HCT116 (cell line): ENCODE measurements at regions not wholly inside any gene's neighbourhood (a gene's known extent, or its start where the extent isn't known, plus 50 kb on each side); places are given as distances from the start of the nearest gene placed in this dataset.

Source experiments
- ATAC-seq: fragments of 200-7000 bp; cut with Tn5 transposase; 2 replicates; pipeline ENCODE4 v1.9.1; 2020; ENCODE audit warnings: mild to moderate bottlenecking, moderate library complexity
- BruUV-seq: library from RNA; stranded (reverse); fragments of 400-500 nt; replicated peaks from 2 replicates; lab custom pipeline; 2021; lab: Mats Ljungman, UMichigan
- CTCF ChIA-PET: fragments of 300-600 bp; sonication (Branson Sonifier 250); formaldehyde crosslinking; loops from one replicate; lab custom pipeline; 2021; ENCODE audit warnings: antibody characterized with exemption; lab: Charles Lee
- POLR2A ChIA-PET: fragments of 300-600, 350-600 bp; sonication (Branson Sonifier 250); formaldehyde crosslinking; loops from one replicate; lab custom pipeline; 2021; ENCODE audit warnings: antibody characterized with exemption; lab: Charles Lee
- RAD21 ChIA-PET, 2 experiments: fragments of 300-600 bp; sonication (Branson Sonifier 250); formaldehyde crosslinking; loops; one replicate each; lab custom pipeline; 2023; ENCODE audit warnings: low total read pairs in 2 of 2; ENCODE audit not compliant: uncharacterized antibody in 2 of 2, unreplicated experiment in 2 of 2, low non-redundant PET in 1 of 2; lab: Charles Lee
- DNase-seq: peaks from one replicate; pipeline ENCODE4 v3.0.0-alpha.2; 2010; ENCODE audit warnings: low read depth, low spot score
- H2AFZ ChIP-seq: fragments of 200-600 bp; shearing (Covaris generic), sonication (generic); 2 replicates; pipeline ENCODE4 v1.6.1; 2017; ENCODE audit warnings: low read depth, mixed run types, mixed read lengths, antibody characterized with exemption, low read length; ENCODE audit not compliant: poor library complexity, severe bottlenecking
- H3K27ac ChIP-seq: 2 replicates; pipeline ENCODE4 v1.5.1; 2012; ENCODE audit warnings: low read depth, low read length
- H3K27me3 ChIP-seq: fragments of 200-600 bp; sonication (generic); 2 replicates; pipeline ENCODE4 v1.6.1; 2016; ENCODE audit warnings: mixed run types, low read length, mixed read lengths; ENCODE audit not compliant: insufficient read depth
- H3K36me3 ChIP-seq, 2 experiments: fragments of 200-500 bp in 1 of 2; fragments of 200-600 bp in 1 of 2; sonication (Bioruptor generic) in 1 of 2; sonication (generic) in 1 of 2; 2 replicates each; pipeline versions ENCODE4 v1.5.1 to v1.6.1; 2014 to 2016; ENCODE audit warnings: low read length in 2 of 2, inconsistent platforms in 1 of 2, mixed read lengths in 1 of 2, mixed run types in 1 of 2; ENCODE audit not compliant: insufficient read depth in 2 of 2, control insufficient read depth in 1 of 2
- H3K4me1 ChIP-seq, 2 experiments: fragments of 200-600 bp in 1 of 2; sonication (generic) in 1 of 2; 2 replicates each; pipeline versions ENCODE4 v1.5.1 to v1.6.1; 2012 to 2017; ENCODE audit warnings: low read length in 2 of 2, inconsistent platforms in 1 of 2, mild to moderate bottlenecking in 1 of 2, mixed read lengths in 1 of 2, mixed run types in 1 of 2, moderate library complexity in 1 of 2; ENCODE audit not compliant: insufficient read depth in 2 of 2, control insufficient read depth in 1 of 2
- H3K4me2 ChIP-seq: fragments of 200-600 bp; sonication (generic); 2 replicates; pipeline ENCODE4 v1.6.1; 2017; ENCODE audit warnings: mixed run types, low read length, mixed read lengths
- H3K4me3 ChIP-seq, 2 experiments: fragments of 200-600 bp in 1 of 2; sonication (generic) in 1 of 2; replicated peaks in 1 of 2; 2 replicates each; pipeline ENCODE4 v1.5.1; 2011 to 2016; ENCODE audit warnings: low read length in 2 of 2, control low read depth in 1 of 2, low read depth in 1 of 2, mild to moderate bottlenecking in 1 of 2, mixed read lengths in 1 of 2, mixed run types in 1 of 2
- H3K79me2 ChIP-seq: fragments of 200-600 bp; sonication (generic); 2 replicates; pipeline ENCODE4 v1.6.1; 2017; ENCODE audit warnings: mild to moderate bottlenecking, mixed run types, low read length, moderate library complexity, mixed read lengths; ENCODE audit not compliant: insufficient read depth
- H3K9ac ChIP-seq: fragments of 200-600 bp; sonication (generic); 2 replicates; pipeline ENCODE4 v1.6.1; 2016; ENCODE audit warnings: low read length, mixed read lengths
- H3K9me2 ChIP-seq: fragments of 200-600 bp; sonication (generic), shearing (Covaris generic); 2 replicates; pipeline ENCODE4 v1.6.1; 2017; ENCODE audit warnings: mixed run types, mild to moderate bottlenecking, moderate library complexity; ENCODE audit not compliant: insufficient read depth
- H3K9me3 ChIP-seq, 2 experiments: fragments of 200-500 bp in 1 of 2; fragments of 200-600 bp in 1 of 2; sonication (Bioruptor generic) in 1 of 2; sonication (generic) in 1 of 2; 2 replicates each; pipeline ENCODE4 v1.6.1; 2014 to 2017; ENCODE audit warnings: low read length in 2 of 2, mixed read lengths in 2 of 2, inconsistent platforms in 1 of 2, low read depth in 1 of 2, mild to moderate bottlenecking in 1 of 2, mixed run types in 1 of 2, moderate library complexity in 1 of 2; ENCODE audit not compliant: control insufficient read depth in 1 of 2, insufficient read depth in 1 of 2
- H4K20me1 ChIP-seq: fragments of 200-600 bp; sonication (generic), shearing (Covaris generic); 2 replicates; pipeline ENCODE4 v1.6.1; 2017; ENCODE audit warnings: mixed run types, mild to moderate bottlenecking, moderate library complexity; ENCODE audit not compliant: insufficient read depth
- ATF3 ChIP-seq: IDR thresholded peaks from 2 replicates; pipeline ENCODE4 v1.6.1; 2012
- CBX3 ChIP-seq: IDR thresholded peaks from 2 replicates; pipeline ENCODE4 v1.6.1; 2012; ENCODE audit warnings: low read depth
- CEBPB ChIP-seq: IDR thresholded peaks from 2 replicates; pipeline ENCODE4 v1.6.1; 2012; ENCODE audit warnings: low read depth
- EGR1 ChIP-seq: IDR thresholded peaks from 2 replicates; pipeline ENCODE4 v1.6.1; 2012; ENCODE audit warnings: low read depth
- ELF1 ChIP-seq: IDR thresholded peaks from 2 replicates; pipeline ENCODE4 v1.6.1; 2012; ENCODE audit warnings: low read depth, borderline replicate concordance
- EZH2 ChIP-seq: fragments of 200-600 bp; sonication (generic); IDR thresholded peaks from 2 replicates; pipeline ENCODE4 v1.6.1; 2017; ENCODE audit warnings: antibody characterized with exemption, mixed run types
- EZH2phosphoT487 ChIP-seq: fragments of 200-600 bp; IDR thresholded peaks from 2 replicates; pipeline ENCODE4 v1.6.1; 2018; ENCODE audit warnings: antibody characterized with exemption, borderline replicate concordance
- JUND ChIP-seq: IDR thresholded peaks from 2 replicates; pipeline ENCODE4 v1.6.1; 2012
- MAX ChIP-seq: IDR thresholded peaks from 2 replicates; pipeline ENCODE4 v1.6.1; 2012
- POLR2A ChIP-seq: IDR thresholded peaks from 2 replicates; pipeline ENCODE4 v1.7.0; 2011; ENCODE audit warnings: borderline replicate concordance; ENCODE audit not compliant: insufficient read depth, insufficient read length; ENCODE audit errors: extremely low read depth
- POLR2AphosphoS5 ChIP-seq: IDR thresholded peaks from 2 replicates; pipeline ENCODE4 v1.6.1; 2011; ENCODE audit warnings: mild to moderate bottlenecking, low read depth, low read length, moderate library complexity
- RAD21 ChIP-seq: IDR thresholded peaks from 2 replicates; pipeline ENCODE4 v1.6.1; 2012; ENCODE audit warnings: low read depth, mild to moderate bottlenecking
- REST ChIP-seq: IDR thresholded peaks from 2 replicates; pipeline ENCODE4 v1.6.1; 2012; ENCODE audit warnings: low read depth
- SIN3A ChIP-seq: IDR thresholded peaks from 2 replicates; pipeline ENCODE4 v1.6.1; 2012; ENCODE audit warnings: low read depth
- SP1 ChIP-seq: IDR thresholded peaks from 2 replicates; pipeline ENCODE4 v1.6.1; 2012; ENCODE audit warnings: low read depth
- SRF ChIP-seq: IDR thresholded peaks from 2 replicates; pipeline ENCODE4 v1.6.1; 2012; ENCODE audit warnings: low read depth
- TCF7L2 ChIP-seq: IDR thresholded peaks from 2 replicates; pipeline ENCODE4 v1.7.0; 2011; ENCODE audit warnings: borderline replicate concordance, inconsistent platforms; ENCODE audit not compliant: insufficient read depth, insufficient read length; ENCODE audit errors: extremely low read depth
- ZFX ChIP-seq: fragments of 450-650 bp; IDR thresholded peaks from 2 replicates; pipeline ENCODE4 v1.6.1; 2017
- intact Hi-C: fragments of 100-400 bp; cut with micrococcal nuclease; formaldehyde crosslinking; loops from 2 replicates; pipeline ENCODE4 v1.10.0; 2022

DNA sequence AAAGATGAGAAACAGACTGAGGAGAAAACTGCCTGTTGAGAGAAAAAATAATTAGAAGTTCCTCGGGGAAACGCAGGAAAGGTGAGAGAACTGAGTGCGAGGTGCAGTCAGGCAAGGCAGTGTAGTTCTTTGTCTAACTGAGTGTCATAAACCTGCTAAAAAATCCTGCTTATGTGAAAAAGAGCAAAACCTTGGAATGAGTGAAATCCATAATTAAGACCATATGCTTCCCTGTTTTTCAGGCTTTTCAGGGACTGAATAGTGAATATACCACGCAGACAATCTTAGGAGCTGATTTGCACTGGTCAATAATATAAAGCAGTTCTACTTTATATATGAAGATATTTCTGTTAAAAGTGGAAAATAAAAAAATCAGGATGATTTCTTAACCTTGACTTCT, 104.9 kb downstream of the RASGEF1B start:
- Histone ChIP-seq H3K4me1 (no peaks in the 10 kb centered on the region), H3K27ac (no peak overlapping the region), H3K4me3 (no peak overlapping the region), H3K4me2 (no peak overlapping the region), H3K9ac (no peak overlapping the region), H2AFZ (no peak overlapping the region), H3K9me3 (no peaks in the 10 kb centered on the region), H3K79me2 (no peaks in the 10 kb centered on the region), H3K36me3 (no peaks in the 10 kb centered on the region), H3K27me3 (peaks cover 23% of the 10 kb centered on the region), H4K20me1 (no peaks in the 10 kb centered on the region), H3K9me2 (no peaks in the 10 kb centered on the region)
- no TSS peak for BruUV-seq
- intact Hi-C loops: no loop called here
- ATAC-seq: no peak
- ChIA-PET CTCF (interaction anchor here (0.7 kb wide), 1 partner anchor 297 kb away, joined by 4 read pairs; no protein-coding TSS in a partner anchor), POLR2A (no interaction called here), RAD21 (no interaction called here)
- DNase-seq: no peak
- TF ChIP-seq ATF3 (no peak), ELF1 (no peak)

GRCh38 chr4:81360737-81361136, 111.0 kb downstream of the RASGEF1B start:
- CTCF ChIA-PET: interaction anchor here (0.7 kb wide), 1 partner anchor 1547 kb away, joined by 3 read pairs; no protein-coding TSS in a partner anchor
- H3K4me2 ChIP-seq: no peak overlapping the region

More at GRCh38 chr4:81360737-81361136, 111.0 kb downstream of the RASGEF1B start:
- H3K27ac ChIP-seq: no peak overlapping the region
- RAD21 ChIA-PET: no interaction called here
- peaks cover 4% of the 10 kb centered on the region; the same call in 1 of the 2 replicates for H3K27me3 ChIP-seq
- H4K20me1 ChIP-seq: no peaks in the 10 kb centered on the region
- POLR2A ChIA-PET: no interaction called here
- no peaks in the 10 kb centered on the region for H3K79me2 ChIP-seq
- DNase-seq (no peak), ATAC-seq (no peak)
- intact Hi-C loops: no loop called here
- no peak overlapping the region for H3K4me3 ChIP-seq
- no TSS peak for BruUV-seq
- TF ChIP-seq ATF3 (no peak), REST (no peak), EZH2 (no peak), MAX (no peak), SRF (no peak), EGR1 (no peak), POLR2AphosphoS5 (no peak), SIN3A (no peak), CBX3 (no peak), CEBPB (no peak), TCF7L2 (no peak), RAD21 (no peak), JUND (no peak), SP1 (no peak), POLR2A (no peak), EZH2phosphoT487 (no peak), ZFX (no peak), ELF1 (no peak)
- H3K36me3 ChIP-seq: no peaks in the 10 kb centered on the region
- H3K9me2 ChIP-seq: no peaks in the 10 kb centered on the region
- H3K4me1 ChIP-seq: no peaks in the 10 kb centered on the region
- no peak overlapping the region for H2AFZ ChIP-seq
- no peaks in the 10 kb centered on the region for H3K9me3 ChIP-seq
- no peak overlapping the region for H3K9ac ChIP-seq
